ENCODE measurements at regions not wholly inside any gene's neighbourhood (a gene's known extent, or its start where the extent isn't known, plus 50 kb on each side); places are given as distances from the start of the nearest gene placed in this dataset.

GRCh38 chr5:88394536-88395175, 126.0 kb upstream of the TMEM161B start:
- no peak for DNase-seq

GRCh38 chr5:88393716-88394535, 125.3 kb upstream of the TMEM161B start:
- no peak for DNase-seq

- no peak for DNase-seq
Observed at GRCh38 chr5:88393042-88393441, 124.4 kb upstream of the TMEM161B start.

GRCh38 chr5:88391991-88392390, 123.3 kb upstream of the TMEM161B start:
- DNase-seq = no peak

- no peak for DNase-seq
Observed at GRCh38 chr5:88391116-88391515, 122.5 kb upstream of the TMEM161B start.

- DNase-seq = no peak
Observed at GRCh38 chr5:88390481-88390880, 121.8 kb upstream of the TMEM161B start.

- DNase-seq = no peak
Observed at GRCh38 chr5:88390096-88390441, 121.4 kb upstream of the TMEM161B start.

GRCh38 chr5:88389338-88390095, 120.9 kb upstream of the TMEM161B start:
- DNase-seq = no peak

GRCh38 chr5:88388476-88389337, 120.1 kb upstream of the TMEM161B start:
- no peak for DNase-seq

- DNase-seq = no peak
Observed at GRCh38 chr5:88384886-88385285, 116.2 kb upstream of the TMEM161B start.

GRCh38 chr5:88380332-88380731, 111.7 kb upstream of the TMEM161B start:
- no peak for DNase-seq

GRCh38 chr5:88377705-88378656, 109.3 kb upstream of the TMEM161B start:
- DNase-seq = no peak

- DNase-seq = no peak
Observed at GRCh38 chr5:88377240-88377639, 108.6 kb upstream of the TMEM161B start.

- DNase-seq = no peak
Observed at GRCh38 chr5:88376728-88377127, 108.1 kb upstream of the TMEM161B start.

- DNase-seq = no peak
Observed at GRCh38 chr5:88374391-88374790, 105.7 kb upstream of the TMEM161B start.

- no peak for DNase-seq
Observed at GRCh38 chr5:88370824-88371223, 102.2 kb upstream of the TMEM161B start.

GRCh38 chr5:88368201-88368600, 99.6 kb upstream of the TMEM161B start:
- no peak for DNase-seq

- no peak for DNase-seq
Observed at GRCh38 chr5:88364991-88365390, 96.3 kb upstream of the TMEM161B start.

GRCh38 chr5:88355490-88356050, 86.9 kb upstream of the TMEM161B start:
- DNase-seq = no peak

- DNase-seq = no peak
Observed at GRCh38 chr5:88325868-88326267, 57.2 kb upstream of the TMEM161B start.

- no peak for DNase-seq
Observed at GRCh38 chr5:88322785-88323184, 54.1 kb upstream of the TMEM161B start.
